Erythroblast (primary cell): ENCODE measurements at regions not wholly inside any gene's neighbourhood (a gene's known extent, or its start where the extent isn't known, plus 50 kb on each side); places are given as distances from the start of the nearest gene placed in this dataset.
"Not testable (repeated sequence)": the region's sequence is repeated elsewhere in the genome, so short reads cannot be mapped to it uniquely, and the experiment has no call there.

Experiments used
- DNase-seq, 2 experiments: peaks; one replicate each; lab custom pipeline; 2025; lab: John Stamatoyannopoulos, UW
- GATA1 ChIP-seq: IDR thresholded peaks from 2 replicates; pipeline ENCODE4 v1.6.1; 2011; ENCODE audit warnings: low read depth, mild to moderate bottlenecking, control low read depth, low read length, moderate library complexity
- POLR2A ChIP-seq: IDR thresholded peaks from 2 replicates; pipeline ENCODE4 v1.6.1; 2011; ENCODE audit warnings: mild to moderate bottlenecking, low read length

GRCh38 chr12:34097213-34097612, 74.9 kb downstream of the ALG10 start:
- no peak for DNase-seq
- TF ChIP-seq GATA1 (no peak), POLR2A (no peak)

DNA sequence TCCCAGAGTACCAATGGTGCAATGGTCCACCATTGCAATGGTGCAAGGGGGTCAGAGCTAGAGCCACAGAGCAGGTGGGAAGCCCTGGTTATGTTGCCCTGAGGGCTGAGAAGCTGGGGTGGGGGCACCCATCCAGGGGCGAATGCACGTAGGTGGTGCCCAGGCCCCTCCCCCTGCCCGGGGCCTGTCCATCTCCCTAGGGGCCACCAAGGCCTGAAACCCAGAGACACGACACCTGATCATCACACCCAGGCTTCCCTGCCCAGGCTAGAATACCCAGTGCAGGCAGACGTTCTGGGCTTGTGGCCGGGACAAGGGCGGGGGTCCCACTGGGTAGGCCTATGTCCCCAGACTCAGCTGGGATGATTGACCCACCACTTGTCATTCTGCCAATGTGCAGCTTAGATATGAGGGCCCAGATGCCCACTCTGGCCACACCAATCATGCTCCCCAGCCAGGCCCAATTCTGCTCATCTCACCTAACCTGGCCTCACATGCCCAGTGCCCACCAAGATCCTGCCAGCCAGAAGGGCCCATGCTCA, 83.2 kb downstream of the ALG10 start:
- TF ChIP-seq GATA1 (no peak), POLR2A (no peak)
- no peak for DNase-seq

GRCh38 chr12:34106172-34106571, 83.9 kb downstream of the ALG10 start:
- DNase-seq = no peak
- TF ChIP-seq GATA1 = no peak
- TF ChIP-seq POLR2A = no peak

- no peak for DNase-seq
- TF ChIP-seq POLR2A (no peak), GATA1 (no peak)
Measured at GRCh38 chr12:34107016-34107415, 84.7 kb downstream of the ALG10 start.

- TF ChIP-seq GATA1 (no peak), POLR2A (no peak)
- DNase-seq = no peak
Measured at GRCh38 chr12:34107781-34108404, 85.6 kb downstream of the ALG10 start.

DNA sequence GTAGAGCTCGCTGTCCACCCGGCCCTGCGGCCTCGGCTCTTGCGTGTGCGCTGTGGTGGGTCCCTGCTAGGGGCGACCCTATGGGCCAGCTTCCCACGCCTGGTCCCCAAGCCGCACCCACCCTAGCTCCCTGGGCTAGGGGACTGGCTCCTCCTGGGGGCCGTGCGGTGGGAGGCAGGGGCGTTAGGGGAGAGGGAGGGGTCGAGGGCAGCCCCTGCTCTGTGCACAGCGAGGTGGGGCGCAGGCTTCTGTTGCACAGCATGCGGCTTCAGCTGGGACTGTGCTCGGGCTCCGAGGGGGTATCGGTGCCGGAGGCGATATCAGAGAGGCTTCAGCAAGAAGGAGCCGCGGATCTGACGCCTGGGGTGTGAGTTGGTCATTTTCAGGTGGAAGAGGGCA, 86.1 kb downstream of the ALG10 start:
- TF ChIP-seq GATA1 (no peak), POLR2A (no peak)
- no peak for DNase-seq

- TF ChIP-seq GATA1 (no peak), POLR2A (no peak)
- no peak for DNase-seq
Measured at GRCh38 chr12:34108967-34109366, 86.7 kb downstream of the ALG10 start.

GRCh38 chr12:34109390-34109789, 87.1 kb downstream of the ALG10 start:
- TF ChIP-seq POLR2A = no peak
- TF ChIP-seq GATA1 = no peak
- no peak for DNase-seq

GRCh38 chr12:34109909-34110531, 87.7 kb downstream of the ALG10 start:
- not testable (repeated sequence) for DNase-seq

- TF ChIP-seq GATA1 (no peak), POLR2A (no peak)
- DNase-seq = no peak
Measured at GRCh38 chr12:34119366-34119765, 97.1 kb downstream of the ALG10 start.

DNA sequence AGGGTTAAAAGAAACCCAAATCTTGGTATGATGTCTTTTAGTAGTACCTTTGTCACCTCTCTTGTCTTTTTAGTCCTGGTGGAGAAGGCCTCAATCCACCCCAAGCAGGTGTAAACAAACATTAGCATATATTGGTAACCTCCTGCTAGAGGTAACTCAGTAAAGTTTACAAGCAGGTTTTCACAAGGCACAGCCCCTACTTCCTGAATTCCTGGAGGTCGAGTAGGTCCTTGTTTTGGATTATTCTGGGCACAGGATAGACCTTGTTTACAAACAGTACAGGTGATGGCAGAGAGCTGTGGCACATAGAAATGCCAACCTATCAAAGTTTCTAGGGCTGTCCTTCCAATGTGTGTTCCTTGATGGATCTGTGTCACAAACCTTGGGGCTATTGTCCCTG, 99.1 kb downstream of the ALG10 start:
- no peak for DNase-seq
- no peak for TF ChIP-seq POLR2A
- no peak for TF ChIP-seq GATA1

- DNase-seq = peak; percentile 67 to 78
Measured at GRCh38 chr12:34123092-34123491, 100.8 kb downstream of the ALG10 start.

- TF ChIP-seq POLR2A (no peak), GATA1 (no peak)
Measured at GRCh38 chr12:34124608-34125007, 102.3 kb downstream of the ALG10 start.

DNA sequence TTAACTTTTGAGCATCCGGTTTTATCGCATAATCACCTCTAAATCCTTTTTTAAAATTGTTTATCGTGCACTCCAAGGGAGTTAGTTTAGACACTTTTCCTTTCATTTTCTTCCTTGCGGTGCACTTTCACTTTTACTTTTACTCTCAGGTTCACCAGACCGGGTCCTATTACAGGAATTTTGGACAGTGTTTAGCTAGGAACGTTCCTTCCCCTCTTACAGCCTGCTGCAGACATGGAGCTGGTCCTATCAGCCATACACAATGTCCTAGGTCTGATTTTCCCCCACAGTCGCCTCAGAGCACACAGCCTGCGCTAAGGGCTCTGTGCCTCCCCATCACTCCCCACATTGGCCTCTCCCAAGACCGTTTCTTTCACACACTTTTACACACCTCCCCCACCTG, 103.9 kb downstream of the ALG10 start:
- TF ChIP-seq GATA1 (no peak), POLR2A (no peak)
- no peak for DNase-seq

More at GRCh38 chr12:34124608-34125007, 102.3 kb downstream of the ALG10 start:
- DNase-seq = no peak

GRCh38 chr12:34126805-34127204, 104.5 kb downstream of the ALG10 start:
- DNase-seq = no peak
- TF ChIP-seq POLR2A = no peak

- DNase-seq = peak; percentile 7 to 61
Measured at GRCh38 chr12:34127379-34127778, 105.1 kb downstream of the ALG10 start.
